DND-41 (cell line): ENCODE measurements at regions not wholly inside any gene's neighbourhood (a gene's known extent, or its start where the extent isn't known, plus 50 kb on each side); places are given as distances from the start of the nearest gene placed in this dataset.

Source experiments
- EZH2 ChIP-seq: IDR thresholded peaks from 3 replicates; pipeline ENCODE4 v1.6.1; 2012; ENCODE audit warnings: borderline replicate concordance, low read depth, mild to moderate bottlenecking, moderate library complexity, low read length, inconsistent platforms; ENCODE audit not compliant: severe bottlenecking
- TF ChIP-seq, protein P1 (sequence below): IDR thresholded peaks from 2 replicates; pipeline ENCODE4 v1.5.1; 2012; ENCODE audit warnings: borderline replicate concordance, low read length, moderate library complexity, mild to moderate bottlenecking; ENCODE audit not compliant: poor library complexity, severe bottlenecking; ENCODE audit errors: extremely low read depth

GRCh38 chr2:187838690-187839089 lies 284.5 kb upstream of the TFPI start:
- TF ChIP-seq, protein P1, sequence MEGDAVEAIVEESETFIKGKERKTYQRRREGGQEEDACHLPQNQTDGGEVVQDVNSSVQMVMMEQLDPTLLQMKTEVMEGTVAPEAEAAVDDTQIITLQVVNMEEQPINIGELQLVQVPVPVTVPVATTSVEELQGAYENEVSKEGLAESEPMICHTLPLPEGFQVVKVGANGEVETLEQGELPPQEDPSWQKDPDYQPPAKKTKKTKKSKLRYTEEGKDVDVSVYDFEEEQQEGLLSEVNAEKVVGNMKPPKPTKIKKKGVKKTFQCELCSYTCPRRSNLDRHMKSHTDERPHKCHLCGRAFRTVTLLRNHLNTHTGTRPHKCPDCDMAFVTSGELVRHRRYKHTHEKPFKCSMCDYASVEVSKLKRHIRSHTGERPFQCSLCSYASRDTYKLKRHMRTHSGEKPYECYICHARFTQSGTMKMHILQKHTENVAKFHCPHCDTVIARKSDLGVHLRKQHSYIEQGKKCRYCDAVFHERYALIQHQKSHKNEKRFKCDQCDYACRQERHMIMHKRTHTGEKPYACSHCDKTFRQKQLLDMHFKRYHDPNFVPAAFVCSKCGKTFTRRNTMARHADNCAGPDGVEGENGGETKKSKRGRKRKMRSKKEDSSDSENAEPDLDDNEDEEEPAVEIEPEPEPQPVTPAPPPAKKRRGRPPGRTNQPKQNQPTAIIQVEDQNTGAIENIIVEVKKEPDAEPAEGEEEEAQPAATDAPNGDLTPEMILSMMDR = no peak
- no peak for TF ChIP-seq EZH2
